OCI-LY7 (cell line): ENCODE measurements at regions not wholly inside any gene's neighbourhood (a gene's known extent, or its start where the extent isn't known, plus 50 kb on each side); places are given as distances from the start of the nearest gene placed in this dataset.

ENCODE experiments used
- EZH2phosphoT487 ChIP-seq: fragments of 200-600 bp; sonication (generic); IDR thresholded peaks from 2 replicates; pipeline ENCODE4 v1.6.1; 2018; ENCODE audit warnings: low read depth, borderline replicate concordance, mild to moderate bottlenecking, mixed run types, antibody characterized with exemption, low read length, moderate library complexity, mixed read lengths
- TF ChIP-seq, protein P1 (sequence below): fragments of 200-600 bp; sonication (generic); conservative IDR thresholded peaks from 2 replicates; pipeline ENCODE4 v1.5.1; 2014; ENCODE audit warnings: mild to moderate bottlenecking, antibody characterized with exemption, low read length, moderate library complexity, mixed read lengths

DNA sequence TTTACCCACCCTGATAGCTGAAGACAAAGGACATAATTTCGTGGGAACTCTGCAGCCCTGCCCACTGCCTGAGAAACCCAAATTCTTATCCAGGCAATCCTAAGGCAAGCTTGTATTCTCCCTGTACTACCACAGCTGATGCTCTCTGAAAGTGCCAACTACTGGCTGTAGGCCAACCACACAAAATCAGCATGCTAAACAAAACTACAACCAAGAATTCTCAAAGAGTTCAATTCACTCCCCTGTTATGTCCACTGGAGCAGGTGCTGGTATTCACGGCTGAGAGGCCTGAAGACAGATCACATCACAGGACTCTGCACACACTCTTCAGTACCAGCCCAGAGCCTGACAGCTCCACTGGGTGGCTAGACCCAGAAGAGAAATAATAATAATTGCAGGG, 375.9 kb upstream of the NDST4 start:
- TF ChIP-seq, protein P1, sequence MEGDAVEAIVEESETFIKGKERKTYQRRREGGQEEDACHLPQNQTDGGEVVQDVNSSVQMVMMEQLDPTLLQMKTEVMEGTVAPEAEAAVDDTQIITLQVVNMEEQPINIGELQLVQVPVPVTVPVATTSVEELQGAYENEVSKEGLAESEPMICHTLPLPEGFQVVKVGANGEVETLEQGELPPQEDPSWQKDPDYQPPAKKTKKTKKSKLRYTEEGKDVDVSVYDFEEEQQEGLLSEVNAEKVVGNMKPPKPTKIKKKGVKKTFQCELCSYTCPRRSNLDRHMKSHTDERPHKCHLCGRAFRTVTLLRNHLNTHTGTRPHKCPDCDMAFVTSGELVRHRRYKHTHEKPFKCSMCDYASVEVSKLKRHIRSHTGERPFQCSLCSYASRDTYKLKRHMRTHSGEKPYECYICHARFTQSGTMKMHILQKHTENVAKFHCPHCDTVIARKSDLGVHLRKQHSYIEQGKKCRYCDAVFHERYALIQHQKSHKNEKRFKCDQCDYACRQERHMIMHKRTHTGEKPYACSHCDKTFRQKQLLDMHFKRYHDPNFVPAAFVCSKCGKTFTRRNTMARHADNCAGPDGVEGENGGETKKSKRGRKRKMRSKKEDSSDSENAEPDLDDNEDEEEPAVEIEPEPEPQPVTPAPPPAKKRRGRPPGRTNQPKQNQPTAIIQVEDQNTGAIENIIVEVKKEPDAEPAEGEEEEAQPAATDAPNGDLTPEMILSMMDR = no peak
- no peak for TF ChIP-seq EZH2phosphoT487
